CD14-positive monocyte (primary cell): ENCODE measurements at regions not wholly inside any gene's neighbourhood (a gene's known extent, or its start where the extent isn't known, plus 50 kb on each side); places are given as distances from the start of the nearest gene placed in this dataset.

Experiments
- DNase-seq, 3 donors: peaks; one replicate each; pipeline ENCODE4 v3.0.0-alpha.2; 2011 to 2022
- H2AFZ ChIP-seq: 2 replicates; pipeline ENCODE4 v1.6.0; 2012; ENCODE audit warnings: mild to moderate bottlenecking, low read depth, low read length, inconsistent platforms; ENCODE audit not compliant: insufficient read depth, poor library complexity, severe bottlenecking
- H3K27ac ChIP-seq, 2 donors: 1 replicate in 1 of 2; 2 replicates in 1 of 2; pipeline ENCODE4 v1.5.1; 2012 to 2013; ENCODE audit warnings: low read length in 2 of 2, control low read depth in 1 of 2, inconsistent platforms in 1 of 2, low read depth in 1 of 2, mild to moderate bottlenecking in 1 of 2
- H3K27me3 ChIP-seq, 2 donors: one replicate each; pipeline versions ENCODE4 v1.6.0 to v1.6.1; 2011 to 2013; ENCODE audit warnings: low read length in 2 of 2; ENCODE audit not compliant: control insufficient read depth in 2 of 2, insufficient read depth in 2 of 2
- H3K36me3 ChIP-seq, 2 donors: replicated peaks in 1 of 2; 1 replicate in 1 of 2; 2 replicates in 1 of 2; pipeline versions ENCODE4 v1.5.1 to v1.6.1; 2012 to 2013; ENCODE audit warnings: low read length in 2 of 2, control low read depth in 1 of 2, inconsistent platforms in 1 of 2, mild to moderate bottlenecking in 1 of 2; ENCODE audit not compliant: insufficient read depth in 2 of 2, control insufficient read depth in 1 of 2
- H3K4me1 ChIP-seq, 2 donors: 1 replicate in 1 of 2; 2 replicates in 1 of 2; pipeline versions ENCODE4 v1.5.1 to v1.6.1; 2012 to 2013; ENCODE audit warnings: low read length in 2 of 2, control low read depth in 1 of 2, inconsistent platforms in 1 of 2, mild to moderate bottlenecking in 1 of 2, moderate library complexity in 1 of 2; ENCODE audit not compliant: insufficient read depth in 2 of 2, control insufficient read depth in 1 of 2
- H3K4me2 ChIP-seq: replicated peaks from 2 replicates; pipeline ENCODE3; 2012; ENCODE audit warnings: low read length, moderate library complexity, mild to moderate bottlenecking; ENCODE audit not compliant: poor library complexity, severe bottlenecking; ENCODE audit errors: extremely low read depth
- H3K4me3 ChIP-seq, 3 experiments: fragments of 200-600 bp in 1 of 3; sonication (generic) in 1 of 3; replicated peaks in 1 of 3; 1 replicate in 2 of 3; 2 replicates in 1 of 3; pipeline ENCODE4 v1.5.1; 2011 to 2013; ENCODE audit warnings: low read length in 3 of 3, mild to moderate bottlenecking in 3 of 3, control low read depth in 2 of 3, low read depth in 2 of 3, inconsistent platforms in 1 of 3, moderate library complexity in 1 of 3
- H3K79me2 ChIP-seq: 2 replicates; pipeline ENCODE4 v1.6.0; 2012; ENCODE audit warnings: mild to moderate bottlenecking, control low read depth, inconsistent platforms, low read length, moderate library complexity; ENCODE audit not compliant: insufficient read depth
- H3K9ac ChIP-seq: 2 replicates; pipeline ENCODE4 v1.6.0; 2017; ENCODE audit warnings: low read length, mild to moderate bottlenecking; ENCODE audit not compliant: insufficient read depth, poor library complexity, severe bottlenecking
- H3K9me3 ChIP-seq, 2 donors: replicated peaks in 1 of 2; 1 replicate in 1 of 2; 2 replicates in 1 of 2; pipeline versions ENCODE4 v1.5.1 to v1.6.1; 2012 to 2013; ENCODE audit warnings: low read length in 2 of 2, control low read depth in 1 of 2; ENCODE audit not compliant: control insufficient read depth in 1 of 2, insufficient read depth in 1 of 2
- H4K20me1 ChIP-seq: 2 replicates; pipeline ENCODE4 v1.6.0; 2012; ENCODE audit warnings: mild to moderate bottlenecking, low read length, control low read depth, moderate library complexity; ENCODE audit not compliant: insufficient read depth
- H3K27ac Mint-ChIP-seq, 7 donors: one replicate each; pipeline ENCODE4 v1.8.0; 2020; ENCODE audit warnings: mild to moderate bottlenecking in 7 of 7, mixed read lengths in 7 of 7, moderate library complexity in 6 of 7, inconsistent platforms in 2 of 7
- H3K27me3 Mint-ChIP-seq, 3 donors: one replicate each; pipeline ENCODE4 v1.8.0; 2021 to 2022; ENCODE audit warnings: low read depth in 3 of 3, mild to moderate bottlenecking in 3 of 3, mixed read lengths in 3 of 3, moderate library complexity in 3 of 3, inconsistent platforms in 1 of 3
- H3K36me3 Mint-ChIP-seq, 2 donors: one replicate each; pipeline ENCODE4 v1.8.0; 2020; ENCODE audit warnings: mixed read lengths in 2 of 2, inconsistent platforms in 1 of 2, mild to moderate bottlenecking in 1 of 2
- H3K4me1 Mint-ChIP-seq: one replicate; pipeline ENCODE4 v1.8.0; 2020; ENCODE audit warnings: mild to moderate bottlenecking, mixed read lengths
- H3K4me3 Mint-ChIP-seq, 2 donors: one replicate each; pipeline ENCODE4 v1.8.0; 2020; ENCODE audit warnings: mild to moderate bottlenecking in 2 of 2, mixed read lengths in 2 of 2, moderate library complexity in 1 of 2
- H3K9me3 Mint-ChIP-seq, 7 donors: one replicate each; pipeline ENCODE4 v1.8.0; 2020 to 2022; ENCODE audit warnings: mixed read lengths in 7 of 7, mild to moderate bottlenecking in 6 of 7, moderate library complexity in 6 of 7, inconsistent platforms in 2 of 7
- CTCF ChIP-seq: fragments of 200-600 bp; IDR thresholded peaks from one replicate; pipeline ENCODE4 v1.8.0; 2022; ENCODE audit warnings: antibody characterized with exemption, mild to moderate bottlenecking
- WGBS: methylation state at CpG from one replicate; pipeline ENCODE4 v1.1.5; 2013; ENCODE audit warnings: missing lambda C conversion rate; ENCODE audit not compliant: insufficient coverage; 5-methylcytosine and 5-hydroxymethylcytosine counted together
- intact Hi-C, 2 donors: fragments of 100-400 bp; cut with micrococcal nuclease; formaldehyde crosslinking; loops; one replicate each; pipeline versions ENCODE4 v1.15.0 to v1.15.1; 2023

DNA sequence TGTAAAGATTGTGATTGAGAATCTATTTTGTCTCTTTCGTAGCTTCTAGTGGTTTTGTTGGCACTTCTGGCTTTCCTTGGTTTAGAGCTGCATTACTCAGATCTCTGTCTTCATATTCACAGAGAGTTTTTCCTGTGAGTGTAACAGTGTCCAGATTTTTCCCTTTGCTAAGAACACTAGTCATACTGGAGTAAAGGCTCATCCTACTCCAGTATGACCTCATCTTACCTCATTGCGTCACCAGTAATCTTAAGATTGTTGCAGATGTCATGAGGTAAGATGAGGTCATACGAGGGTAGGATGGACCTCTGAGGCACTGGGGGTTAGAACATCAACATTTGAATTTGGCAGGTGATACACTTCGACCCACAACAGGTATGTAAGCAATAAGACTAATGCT, 461.2 kb downstream of the FLRT2 start:
- Mint-ChIP-seq H3K27me3 (no peaks in the 10 kb centered on the region), H3K4me3 (no peak overlapping the region), H3K36me3 (no peaks in the 10 kb centered on the region), H3K9me3 (peaks cover 0 to 8% (median 5%) of the 10 kb centered on the region in 7 donors), H3K27ac (no peak overlapping the region), H3K4me1 (no peaks in the 10 kb centered on the region)
- WGBS: 100% methylated on average over 1 of the region's 4 CpGs
- H3K79me2 ChIP-seq: no peaks in the 10 kb centered on the region
- no peaks in the 10 kb centered on the region for H3K36me3 ChIP-seq
- H3K4me1 ChIP-seq: no peaks in the 10 kb centered on the region
- H3K27me3 ChIP-seq: no peaks in the 10 kb centered on the region
- intact Hi-C loops: no loop called here
- H3K9ac ChIP-seq: no peak overlapping the region
- H3K4me2 ChIP-seq: no peak overlapping the region
- no peaks in the 10 kb centered on the region for H3K9me3 ChIP-seq
- H3K27ac ChIP-seq: no peak overlapping the region
- H4K20me1 ChIP-seq: no peaks in the 10 kb centered on the region
- H2AFZ ChIP-seq: no peak overlapping the region
- no peak overlapping the region for H3K4me3 ChIP-seq
- no peak for TF ChIP-seq CTCF
- peak in 1 of 3 donors; percentile 11 for DNase-seq

GRCh38 chr14:85987907-85988306, 458.0 kb downstream of the FLRT2 start:
- H3K9me3 Mint-ChIP-seq: peaks cover 0 to 8% (median 5%) of the 10 kb centered on the region in 7 donors
- H3K36me3 Mint-ChIP-seq: peaks cover 0 to 1% of the 10 kb centered on the region in 2 donors
- Histone ChIP-seq H3K27ac (no peak overlapping the region), H3K4me1 (no peaks in the 10 kb centered on the region), H3K9me3 (no peaks in the 10 kb centered on the region), H4K20me1 (no peaks in the 10 kb centered on the region), H3K9ac (no peak overlapping the region), H3K4me2 (no peak overlapping the region), H3K4me3 (no peak overlapping the region), H2AFZ (no peak overlapping the region), H3K79me2 (no peaks in the 10 kb centered on the region), H3K27me3 (no peaks in the 10 kb centered on the region), H3K36me3 (no peaks in the 10 kb centered on the region)
- no peak overlapping the region for H3K27ac Mint-ChIP-seq
- intact Hi-C loops: no loop called here
- DNase-seq: no peak
- no peak overlapping the region for H3K4me3 Mint-ChIP-seq
- H3K27me3 Mint-ChIP-seq: no peaks in the 10 kb centered on the region
- no CpG with 5 or more reads among the region's 5 CpGs for WGBS
- no peaks in the 10 kb centered on the region for H3K4me1 Mint-ChIP-seq
- TF ChIP-seq CTCF: no peak
